Body of pancreas (tissue), 4 donors: ENCODE measurements at regions not wholly inside any gene's neighbourhood (a gene's known extent, or its start where the extent isn't known, plus 50 kb on each side); places are given as distances from the start of the nearest gene placed in this dataset.

Source experiments
- ATAC-seq: fragments of 150-250 bp; one replicate; pipeline ENCODE4 v1.9.1; 2016
- DNase-seq, 4 donors: peaks; one replicate each; pipeline ENCODE4 v3.0.0-alpha.2; 2019
- H3K27ac ChIP-seq, 4 donors: fragments of 200-600 bp; sonication (generic); 1 replicate in 3 of 4; 2 replicates in 1 of 4; pipeline versions ENCODE4 v1.5.1 to v1.6.1; 2016 to 2019; ENCODE audit warnings: mild to moderate bottlenecking in 1 of 4, mixed read lengths in 1 of 4, moderate library complexity in 1 of 4
- H3K27me3 ChIP-seq, 2 donors: fragments of 200-600 bp; sonication (generic); one replicate each; pipeline ENCODE4 v1.6.0; 2016; ENCODE audit warnings: mild to moderate bottlenecking in 1 of 2
- H3K36me3 ChIP-seq, 2 donors: fragments of 200-600 bp; sonication (generic); replicated peaks in 1 of 2; 2 replicates each; pipeline ENCODE4 v1.5.1; 2016; ENCODE audit warnings: low read depth in 2 of 2; ENCODE audit not compliant: insufficient read depth in 1 of 2
- H3K4me1 ChIP-seq: fragments of 200-600 bp; sonication (generic); one replicate; pipeline ENCODE4 v1.6.0; 2016
- H3K4me3 ChIP-seq, 2 donors: fragments of 200-600 bp; sonication (generic); 1 replicate in 1 of 2; 2 replicates in 1 of 2; pipeline ENCODE4 v1.5.1; 2016 to 2019
- H3K9me3 ChIP-seq, 3 donors: fragments of 200-600 bp; sonication (generic); 1 replicate in 2 of 3; 2 replicates in 1 of 3; pipeline ENCODE4 v1.5.1; 2016
- POLR2A ChIP-seq, 3 donors: fragments of 450-650 bp; IDR thresholded peaks; one replicate each; pipeline ENCODE4 v1.6.1; 2016; ENCODE audit warnings: antibody characterized with exemption in 3 of 3, mild to moderate bottlenecking in 2 of 3
- WGBS, 2 donors: methylation state at CpG; one replicate each; pipeline ENCODE4 v1.1.5; 2017; 5-methylcytosine and 5-hydroxymethylcytosine counted together
- intact Hi-C: fragments of 100-400 bp; cut with DNase I; formaldehyde crosslinking; loops from one replicate; pipeline ENCODE4 v1.15.1; 2023
- TF ChIP-seq, protein P1 (sequence below), 7 experiments: fragments of 450-650 bp in 4 of 7; fragments of 200-600 bp in 3 of 7; sonication (generic) in 3 of 7; IDR thresholded peaks; one replicate each; pipeline ENCODE4 v1.5.1; 2016 to 2019; ENCODE audit warnings: antibody characterized with exemption in 7 of 7

DNA sequence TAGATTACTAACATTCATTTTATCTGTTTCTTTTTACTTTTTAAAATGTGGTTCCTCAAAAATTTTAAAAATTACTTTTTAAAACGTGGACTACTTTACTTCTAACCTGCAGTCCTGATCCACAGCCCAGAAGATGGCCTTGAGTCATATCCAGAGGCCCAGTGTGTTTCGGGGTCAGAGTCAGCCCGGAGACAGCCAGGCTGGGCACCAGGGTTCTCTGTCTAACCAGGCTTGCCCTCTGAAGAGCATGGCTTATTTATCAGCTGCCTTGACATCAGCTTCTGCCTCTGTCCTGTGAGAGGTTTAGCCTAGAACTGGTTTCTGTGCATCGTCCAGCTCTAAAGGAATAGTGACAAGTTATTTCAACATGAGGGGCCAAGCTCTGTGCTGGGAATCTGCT is 332.0 kb downstream of the FGF9 start:
- 59 to 60% methylated on average over 4 of the region's 4 CpGs for WGBS, 2 donors
- Histone ChIP-seq H3K4me1 (no peaks in the 10 kb centered on the region), H3K27ac (no peak overlapping the region), H3K4me3 (no peak overlapping the region), H3K27me3 (no peaks in the 10 kb centered on the region), H3K36me3 (no peaks in the 10 kb centered on the region), H3K9me3 (no peaks in the 10 kb centered on the region)
- TF ChIP-seq, protein P1, sequence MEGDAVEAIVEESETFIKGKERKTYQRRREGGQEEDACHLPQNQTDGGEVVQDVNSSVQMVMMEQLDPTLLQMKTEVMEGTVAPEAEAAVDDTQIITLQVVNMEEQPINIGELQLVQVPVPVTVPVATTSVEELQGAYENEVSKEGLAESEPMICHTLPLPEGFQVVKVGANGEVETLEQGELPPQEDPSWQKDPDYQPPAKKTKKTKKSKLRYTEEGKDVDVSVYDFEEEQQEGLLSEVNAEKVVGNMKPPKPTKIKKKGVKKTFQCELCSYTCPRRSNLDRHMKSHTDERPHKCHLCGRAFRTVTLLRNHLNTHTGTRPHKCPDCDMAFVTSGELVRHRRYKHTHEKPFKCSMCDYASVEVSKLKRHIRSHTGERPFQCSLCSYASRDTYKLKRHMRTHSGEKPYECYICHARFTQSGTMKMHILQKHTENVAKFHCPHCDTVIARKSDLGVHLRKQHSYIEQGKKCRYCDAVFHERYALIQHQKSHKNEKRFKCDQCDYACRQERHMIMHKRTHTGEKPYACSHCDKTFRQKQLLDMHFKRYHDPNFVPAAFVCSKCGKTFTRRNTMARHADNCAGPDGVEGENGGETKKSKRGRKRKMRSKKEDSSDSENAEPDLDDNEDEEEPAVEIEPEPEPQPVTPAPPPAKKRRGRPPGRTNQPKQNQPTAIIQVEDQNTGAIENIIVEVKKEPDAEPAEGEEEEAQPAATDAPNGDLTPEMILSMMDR (IDR thresholded peaks at IDR 0.05): no peak
- no peak for TF ChIP-seq POLR2A (IDR thresholded peaks at IDR 0.05)
- intact Hi-C loops: no loop called here
- no peak for ATAC-seq
- DNase-seq: no peak

DNA sequence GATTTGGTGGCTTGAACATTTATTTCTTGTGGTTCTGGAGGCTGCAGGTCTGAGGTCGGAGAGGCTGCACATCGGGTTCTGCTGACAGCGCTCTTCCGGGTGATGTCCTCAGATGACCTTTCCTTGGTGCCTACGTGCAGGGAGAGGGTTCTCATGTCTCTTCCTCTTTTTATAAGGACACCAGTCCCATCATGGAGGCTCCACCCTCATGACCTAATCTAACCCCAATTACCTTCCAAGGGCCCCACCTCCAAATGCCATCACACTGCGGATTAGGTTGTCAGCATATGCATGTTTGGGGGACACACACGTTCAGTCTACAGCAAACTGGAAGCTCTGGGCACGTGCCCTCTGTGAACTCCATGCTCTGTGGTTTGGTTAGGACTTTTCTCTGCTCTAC is 338.6 kb downstream of the FGF9 start:
- no peaks in the 10 kb centered on the region for H3K4me1 ChIP-seq
- DNase-seq (peak in 1 of 4 donors; percentile 16), ATAC-seq (no peak)
- no peaks in the 10 kb centered on the region for H3K27me3 ChIP-seq
- H3K4me3 ChIP-seq: no peak overlapping the region
- WGBS, 2 donors: 71 to 78% methylated on average over 7 to 8 of the region's 8 CpGs
- TF ChIP-seq POLR2A (IDR thresholded peaks at IDR 0.05): no peak
- H3K27ac ChIP-seq: no peak overlapping the region
- H3K36me3 ChIP-seq: no peaks in the 10 kb centered on the region
- intact Hi-C loops: no loop called here
- no peaks in the 10 kb centered on the region for H3K9me3 ChIP-seq

DNA sequence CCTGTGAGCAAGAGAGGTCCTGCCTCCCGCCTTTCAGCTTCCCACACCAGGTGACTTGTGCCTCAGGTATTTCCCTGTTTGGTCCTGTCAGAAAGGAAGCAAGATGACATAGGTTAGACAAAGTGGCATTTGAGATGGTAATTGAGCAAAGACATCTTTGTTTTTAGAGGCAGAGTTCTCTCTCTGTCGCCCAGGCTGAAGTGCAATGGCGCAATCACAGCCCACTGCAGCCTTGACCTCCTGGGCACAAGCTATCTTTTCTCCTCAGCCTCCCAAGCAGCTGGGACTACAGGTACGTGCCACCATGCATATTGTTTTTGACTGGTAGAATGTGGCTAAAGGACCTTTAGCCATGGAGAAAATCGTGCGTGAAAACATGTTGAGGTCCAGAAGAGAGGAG is 339.1 kb downstream of the FGF9 start:
- DNase-seq: no peak
- ATAC-seq: no peak
- Histone ChIP-seq H3K9me3 (no peaks in the 10 kb centered on the region), H3K4me1 (no peaks in the 10 kb centered on the region), H3K27me3 (no peaks in the 10 kb centered on the region), H3K36me3 (no peaks in the 10 kb centered on the region), H3K4me3 (no peak overlapping the region), H3K27ac (no peak overlapping the region)
- intact Hi-C loops: no loop called here
- WGBS, 2 donors: 81 to 82% methylated on average over 6 of the region's 6 CpGs
- no peak for TF ChIP-seq POLR2A (IDR thresholded peaks at IDR 0.05)
- TF ChIP-seq, protein P1 (IDR thresholded peaks at IDR 0.05): no peak

DNA sequence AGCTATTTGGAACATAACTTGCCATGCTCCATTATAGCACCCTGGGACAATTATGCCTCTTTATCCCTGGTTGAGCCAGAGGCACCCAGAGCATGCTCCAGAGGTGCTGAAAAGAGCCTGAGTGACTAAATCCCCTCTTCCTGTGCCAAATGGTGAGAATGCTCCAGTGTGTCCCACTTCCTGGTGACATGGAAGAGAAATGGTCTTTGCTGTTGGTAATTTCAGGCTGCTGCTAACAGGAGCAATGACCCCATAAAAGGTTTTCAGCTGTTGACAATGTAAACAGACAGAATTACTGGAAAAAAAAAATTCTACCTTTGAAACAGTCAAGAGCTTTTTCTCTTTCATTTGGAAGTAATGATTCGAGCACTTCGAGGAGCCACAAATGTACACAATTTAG is 341.8 kb downstream of the FGF9 start:
- Histone ChIP-seq H3K36me3 (no peaks in the 10 kb centered on the region), H3K27ac (no peak overlapping the region), H3K4me1 (no peaks in the 10 kb centered on the region), H3K27me3 (no peaks in the 10 kb centered on the region), H3K4me3 (no peak overlapping the region), H3K9me3 (no peaks in the 10 kb centered on the region)
- 25 to 33% methylated on average over 2 of the region's 2 CpGs for whole genome bisulfite sequencing, 2 donors
- ATAC-seq (no peak), DNase-seq (no peak)
- no peak for TF ChIP-seq POLR2A (IDR thresholded peaks at IDR 0.05)
- TF ChIP-seq, protein P1 (IDR thresholded peaks at IDR 0.05): no peak
- intact Hi-C loops: no loop called here

DNA sequence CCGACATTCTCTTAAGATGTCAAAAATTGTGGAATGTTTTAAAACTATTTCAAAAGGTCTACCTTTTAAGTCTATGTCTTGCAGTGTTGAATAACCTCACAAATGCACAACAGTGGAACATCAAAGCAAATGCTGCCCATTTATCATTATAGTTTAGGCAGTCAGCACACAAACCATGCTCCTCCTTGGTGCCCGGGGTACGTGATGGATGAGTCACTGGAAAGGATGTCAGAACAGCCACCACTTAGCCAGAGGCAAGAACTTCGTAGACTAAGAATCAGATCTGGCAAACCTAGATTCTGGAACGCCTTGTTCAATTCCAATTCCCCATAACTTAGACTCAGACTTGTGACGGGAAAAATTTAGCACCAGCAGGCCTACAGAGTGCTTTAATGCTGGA is 343.6 kb downstream of the FGF9 start:
- 63 to 69% methylated on average over 6 of the region's 6 CpGs for WGBS, 2 donors
- ATAC-seq: no peak
- Histone ChIP-seq H3K4me3 (no peak overlapping the region), H3K9me3 (no peaks in the 10 kb centered on the region), H3K27me3 (no peaks in the 10 kb centered on the region), H3K4me1 (no peaks in the 10 kb centered on the region), H3K27ac (no peak overlapping the region), H3K36me3 (no peaks in the 10 kb centered on the region)
- no peak for DNase-seq
- intact Hi-C loops: no loop called here
- TF ChIP-seq POLR2A (IDR thresholded peaks at IDR 0.05): no peak
- TF ChIP-seq, protein P1 (IDR thresholded peaks at IDR 0.05): no peak
